Stimulated activated naive CD8-positive, alpha-beta T cell treated with anti-CD3 and anti-CD28 coated beads, Interleukin-15, Interleukin-2, amounts not matched to agents 100 ng/mL and 50 ng/mL, for 24 hours (primary cell): ENCODE measurements at regions not wholly inside any gene's neighbourhood (a gene's known extent, or its start where the extent isn't known, plus 50 kb on each side); places are given as distances from the start of the nearest gene placed in this dataset.

ENCODE experiments used
- H3K27ac Mint-ChIP-seq: one replicate; pipeline ENCODE4 v1.8.0; 2021; ENCODE audit warnings: mild to moderate bottlenecking, mixed read lengths
- H3K27me3 Mint-ChIP-seq: one replicate; pipeline ENCODE4 v1.8.0; 2021; ENCODE audit warnings: mixed read lengths
- H3K36me3 Mint-ChIP-seq: one replicate; pipeline ENCODE4 v1.8.0; 2021; ENCODE audit warnings: low read depth, mixed read lengths
- H3K4me1 Mint-ChIP-seq: one replicate; pipeline ENCODE4 v1.8.0; 2021; ENCODE audit warnings: low read depth, mixed read lengths
- H3K4me3 Mint-ChIP-seq: one replicate; pipeline ENCODE4 v1.8.0; 2021; ENCODE audit warnings: mild to moderate bottlenecking, mixed read lengths
- H3K9me3 Mint-ChIP-seq: one replicate; pipeline ENCODE4 v1.8.0; 2021; ENCODE audit warnings: mixed read lengths

DNA sequence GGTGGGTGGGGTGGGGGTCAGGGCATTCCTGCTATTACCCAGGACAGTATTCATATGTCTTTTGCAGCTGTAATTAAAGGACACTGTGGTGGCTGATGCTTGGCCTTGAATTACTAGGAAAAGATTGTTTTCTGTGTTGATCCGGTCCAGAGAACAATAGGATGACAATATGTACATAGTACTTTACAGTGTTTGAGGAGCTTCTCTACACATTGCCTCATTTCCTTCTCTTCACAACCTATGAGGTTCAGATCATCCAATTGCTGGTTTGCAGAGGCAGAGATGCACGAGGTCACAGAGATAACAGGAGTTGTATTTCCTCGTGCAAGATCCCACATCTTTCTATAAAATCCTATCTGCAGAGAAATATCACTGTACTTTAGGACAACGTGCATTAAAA, 119.5 kb downstream of the LIPG start:
- Mint-ChIP-seq H3K27ac (no peak overlapping the region), H3K36me3 (no peaks in the 10 kb centered on the region), H3K4me3 (no peak overlapping the region), H3K27me3 (peaks cover 11% of the 10 kb centered on the region), H3K9me3 (no peaks in the 10 kb centered on the region), H3K4me1 (no peaks in the 10 kb centered on the region)

- Mint-ChIP-seq H3K4me1 (no peaks in the 10 kb centered on the region), H3K4me3 (no peak overlapping the region), H3K9me3 (no peaks in the 10 kb centered on the region), H3K27ac (no peak overlapping the region), H3K36me3 (no peaks in the 10 kb centered on the region), H3K27me3 (peaks cover 6% of the 10 kb centered on the region)
Measured at GRCh38 chr18:49678440-49678839, 116.6 kb downstream of the LIPG start.

DNA sequence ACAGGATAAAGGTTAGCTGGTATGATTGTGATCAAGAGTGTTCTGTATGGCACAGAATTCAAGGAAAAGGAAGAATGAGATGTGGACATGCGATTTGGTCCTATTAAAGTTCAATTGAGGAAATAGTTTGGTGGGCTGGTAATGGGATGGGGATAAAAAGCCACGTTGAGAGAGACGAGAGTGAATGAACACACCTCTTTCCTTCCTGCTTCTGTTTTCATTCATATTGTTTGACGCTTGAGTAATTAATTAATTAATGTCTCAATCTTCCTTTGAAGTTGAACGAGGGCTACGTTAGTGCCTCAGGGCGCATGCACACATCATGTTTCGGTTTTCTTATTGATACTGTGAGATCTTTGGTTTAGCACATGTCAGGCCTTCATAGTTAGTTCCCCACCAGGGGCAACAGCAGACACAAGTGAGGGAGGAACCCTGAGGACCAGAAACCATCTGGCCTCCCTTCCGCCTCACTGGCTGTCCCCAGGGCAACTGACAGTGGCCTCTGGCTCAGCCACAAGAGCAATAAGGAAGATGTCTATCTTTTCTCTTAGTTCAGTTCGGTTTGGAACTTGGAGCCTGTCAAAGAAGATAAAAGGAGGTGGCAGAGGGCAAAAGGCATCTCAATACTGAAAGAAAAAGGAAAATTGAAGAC, 116.0 kb downstream of the LIPG start:
- Mint-ChIP-seq H3K9me3 (no peaks in the 10 kb centered on the region), H3K36me3 (no peaks in the 10 kb centered on the region), H3K27ac (no peak overlapping the region), H3K27me3 (peaks cover 7% of the 10 kb centered on the region), H3K4me3 (no peak overlapping the region), H3K4me1 (no peaks in the 10 kb centered on the region)

DNA sequence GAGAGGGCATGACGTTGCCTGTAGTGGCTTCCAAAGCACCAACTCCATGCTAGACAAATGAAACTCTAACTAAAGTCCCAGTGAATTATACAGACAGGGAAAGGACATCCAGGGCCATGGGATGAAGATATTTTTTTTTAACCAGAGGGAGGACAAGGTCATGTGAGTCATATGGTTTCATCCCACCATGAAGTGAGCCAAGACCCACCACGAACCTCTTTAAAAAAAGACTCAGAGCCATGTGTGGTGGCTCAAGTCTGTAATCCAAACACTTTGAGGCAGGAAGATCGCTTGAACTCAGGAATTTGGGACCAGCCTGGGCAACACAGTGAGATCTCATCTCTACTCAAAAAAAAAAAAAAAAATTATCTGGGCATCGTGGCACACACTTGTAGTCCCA, 115.2 kb downstream of the LIPG start:
- H3K27ac Mint-ChIP-seq = no peak overlapping the region
- H3K4me3 Mint-ChIP-seq = no peak overlapping the region
- peaks cover 14% of the 10 kb centered on the region for H3K27me3 Mint-ChIP-seq
- no peaks in the 10 kb centered on the region for H3K9me3 Mint-ChIP-seq
- H3K36me3 Mint-ChIP-seq = no peaks in the 10 kb centered on the region
- no peaks in the 10 kb centered on the region for H3K4me1 Mint-ChIP-seq

- H3K9me3 Mint-ChIP-seq = no peaks in the 10 kb centered on the region
- no peak overlapping the region for H3K27ac Mint-ChIP-seq
- H3K4me1 Mint-ChIP-seq = no peaks in the 10 kb centered on the region
- H3K27me3 Mint-ChIP-seq = peaks cover 34% of the 10 kb centered on the region
- no peaks in the 10 kb centered on the region for H3K36me3 Mint-ChIP-seq
- H3K4me3 Mint-ChIP-seq = no peak overlapping the region
Measured at GRCh38 chr18:49673281-49673680, 111.4 kb downstream of the LIPG start.

DNA sequence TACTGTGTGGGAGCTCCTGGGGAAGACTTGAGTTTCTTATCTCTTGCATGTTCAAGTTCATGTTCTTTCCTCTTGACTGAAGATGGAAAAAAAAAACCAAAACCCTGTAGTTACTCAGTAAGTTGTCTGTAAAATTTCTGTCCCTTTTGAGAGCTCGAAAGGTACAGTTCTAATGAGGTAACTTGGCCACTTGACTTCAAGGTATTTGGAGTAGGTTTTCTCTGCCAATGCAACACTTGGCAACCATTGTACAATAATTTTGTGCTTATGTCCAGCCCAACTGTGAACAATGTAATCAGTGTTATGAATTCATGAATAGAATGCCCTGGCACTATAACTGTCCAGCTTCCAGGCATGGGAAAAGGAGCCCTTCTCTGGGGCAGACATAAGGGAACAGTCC, 111.0 kb downstream of the LIPG start:
- H3K9me3 Mint-ChIP-seq = no peaks in the 10 kb centered on the region
- no peak overlapping the region for H3K4me3 Mint-ChIP-seq
- no peaks in the 10 kb centered on the region for H3K36me3 Mint-ChIP-seq
- H3K4me1 Mint-ChIP-seq = no peaks in the 10 kb centered on the region
- H3K27ac Mint-ChIP-seq = no peak overlapping the region
- peaks cover 34% of the 10 kb centered on the region for H3K27me3 Mint-ChIP-seq

- H3K27me3 Mint-ChIP-seq = peaks cover 45% of the 10 kb centered on the region
- no peaks in the 10 kb centered on the region for H3K4me1 Mint-ChIP-seq
- H3K36me3 Mint-ChIP-seq = no peaks in the 10 kb centered on the region
- no peak overlapping the region for H3K27ac Mint-ChIP-seq
- no peaks in the 10 kb centered on the region for H3K9me3 Mint-ChIP-seq
- no peak overlapping the region for H3K4me3 Mint-ChIP-seq
Measured at GRCh38 chr18:49669403-49669802, 107.5 kb downstream of the LIPG start.

DNA sequence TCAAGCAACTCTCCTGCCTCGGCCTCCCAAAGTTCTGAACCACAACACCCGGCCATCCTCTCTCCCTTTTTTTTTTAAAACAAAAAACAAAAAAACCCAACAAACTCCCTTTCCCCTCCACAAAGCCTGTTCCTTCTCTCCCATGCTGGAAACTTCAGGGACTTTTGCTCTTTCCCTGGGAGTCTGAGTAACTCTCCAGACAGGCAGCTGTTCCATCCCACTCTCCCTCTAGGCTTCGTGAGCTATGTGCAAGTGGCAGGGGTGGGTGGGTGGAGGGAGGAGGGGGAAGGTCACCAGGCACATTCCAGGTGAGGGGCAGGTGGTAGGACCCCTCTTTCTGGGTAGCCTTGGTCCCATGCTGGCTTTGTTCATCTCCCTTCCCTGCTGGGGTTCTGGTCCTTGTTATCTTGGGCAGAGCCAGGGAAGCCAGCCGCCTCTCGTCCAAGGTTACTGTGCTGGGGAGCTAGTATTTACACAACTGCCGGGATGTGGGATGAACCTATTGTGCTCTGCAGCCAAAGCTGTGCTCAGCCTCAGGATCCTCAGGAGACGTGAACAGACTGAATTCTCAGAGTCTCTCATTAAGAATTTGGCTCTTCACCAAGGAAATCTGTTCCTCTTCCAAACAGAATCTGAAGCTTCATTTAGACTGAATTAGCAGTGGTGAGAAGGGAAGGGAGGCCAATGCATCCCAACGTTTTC, 106.9 kb downstream of the LIPG start:
- Mint-ChIP-seq H3K9me3 (no peaks in the 10 kb centered on the region), H3K4me1 (no peaks in the 10 kb centered on the region), H3K27me3 (peaks cover 45% of the 10 kb centered on the region), H3K4me3 (no peak overlapping the region), H3K36me3 (no peaks in the 10 kb centered on the region), H3K27ac (no peak overlapping the region)

- Mint-ChIP-seq H3K4me3 (no peak overlapping the region), H3K9me3 (no peaks in the 10 kb centered on the region), H3K27me3 (peaks cover 40% of the 10 kb centered on the region), H3K27ac (no peak overlapping the region), H3K36me3 (no peaks in the 10 kb centered on the region), H3K4me1 (no peaks in the 10 kb centered on the region)
Measured at GRCh38 chr18:49667462-49667861, 105.6 kb downstream of the LIPG start.

DNA sequence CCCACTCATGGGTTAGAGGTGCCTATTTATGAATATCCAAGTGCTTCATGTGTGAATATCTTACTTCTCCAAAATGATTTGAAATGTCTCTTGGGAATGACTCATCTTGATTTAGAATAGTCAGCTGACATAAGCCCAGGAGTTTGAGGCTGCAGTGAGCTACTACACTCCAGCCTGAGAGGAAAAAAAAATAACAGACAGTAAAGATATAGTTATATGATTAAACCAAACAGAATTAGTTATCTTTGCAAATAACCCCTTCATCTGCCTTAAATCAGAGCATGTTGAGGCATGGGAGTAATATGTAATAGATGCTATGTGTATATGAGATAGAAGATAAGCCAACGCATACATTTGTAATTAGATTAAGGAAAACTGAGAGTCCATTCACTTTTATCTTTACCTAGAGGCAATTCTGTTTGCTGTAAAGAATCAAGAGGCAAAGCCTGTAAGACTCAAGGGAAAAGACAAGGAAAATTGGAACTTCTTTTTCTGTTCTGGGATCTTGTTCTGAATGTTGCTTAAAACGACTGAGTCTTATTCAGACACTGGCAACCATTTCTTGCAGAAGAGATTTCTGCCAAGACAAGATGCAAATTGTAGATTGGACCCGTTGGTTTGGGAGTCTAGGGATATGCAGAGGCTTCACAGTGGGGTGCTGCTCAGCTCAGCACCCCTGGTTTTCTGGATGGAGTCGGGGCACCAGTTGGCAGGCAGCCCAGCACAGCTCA, 104.4 kb downstream of the LIPG start:
- no peaks in the 10 kb centered on the region for H3K36me3 Mint-ChIP-seq
- no peaks in the 10 kb centered on the region for H3K4me1 Mint-ChIP-seq
- no peak overlapping the region for H3K27ac Mint-ChIP-seq
- no peaks in the 10 kb centered on the region for H3K9me3 Mint-ChIP-seq
- peaks cover 36% of the 10 kb centered on the region for H3K27me3 Mint-ChIP-seq
- no peak overlapping the region for H3K4me3 Mint-ChIP-seq

DNA sequence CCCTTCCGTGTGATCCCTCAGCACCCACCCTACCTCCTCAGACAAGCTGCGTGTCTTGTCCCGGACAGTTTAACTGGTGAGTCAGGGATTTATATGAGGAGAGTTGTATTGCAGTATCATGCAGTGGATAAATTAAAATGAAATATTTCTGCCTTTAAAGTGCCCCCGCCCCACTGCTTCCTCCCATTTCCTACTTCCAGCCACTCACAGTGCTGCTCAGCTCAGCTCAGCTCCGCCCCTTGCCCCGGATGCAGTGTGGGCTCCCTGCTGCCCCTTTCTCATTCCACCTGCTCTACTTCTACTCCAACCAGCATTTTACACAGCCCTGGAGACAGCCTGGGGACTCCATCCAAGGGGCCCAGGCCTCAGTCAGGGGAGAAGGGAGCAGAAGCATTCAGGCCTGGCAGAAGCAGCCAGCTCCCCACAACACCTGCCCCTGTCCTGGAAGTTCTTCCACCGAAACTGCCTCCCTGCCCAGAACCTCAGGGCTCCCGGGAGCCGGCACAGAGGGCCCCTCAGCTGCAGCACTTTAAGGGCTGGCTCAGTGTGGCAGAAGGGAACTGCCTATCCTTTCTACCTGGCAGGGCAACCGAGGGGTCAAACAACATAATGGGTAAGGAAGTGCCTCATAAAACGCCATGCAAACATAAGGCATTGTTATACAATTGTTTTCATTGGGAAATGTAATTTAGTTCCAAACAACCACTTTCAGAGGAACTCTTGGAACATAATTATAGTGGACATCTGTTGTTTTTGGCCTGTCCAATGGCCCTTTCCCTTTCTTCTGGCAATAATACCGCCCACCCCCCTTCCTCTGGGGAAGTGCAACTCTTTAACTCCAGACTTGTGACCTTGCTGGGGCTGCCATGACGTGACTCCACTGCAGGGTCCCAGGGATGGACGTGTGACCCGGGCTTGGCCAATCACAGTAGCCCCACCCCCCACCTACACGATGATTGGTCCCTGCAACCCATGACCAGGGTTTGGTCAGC, 102.3 kb downstream of the LIPG start:
- Mint-ChIP-seq H3K9me3 (no peaks in the 10 kb centered on the region), H3K36me3 (no peaks in the 10 kb centered on the region), H3K27ac (no peak overlapping the region), H3K4me3 (no peak overlapping the region), H3K27me3 (peaks cover 21% of the 10 kb centered on the region), H3K4me1 (no peaks in the 10 kb centered on the region)

DNA sequence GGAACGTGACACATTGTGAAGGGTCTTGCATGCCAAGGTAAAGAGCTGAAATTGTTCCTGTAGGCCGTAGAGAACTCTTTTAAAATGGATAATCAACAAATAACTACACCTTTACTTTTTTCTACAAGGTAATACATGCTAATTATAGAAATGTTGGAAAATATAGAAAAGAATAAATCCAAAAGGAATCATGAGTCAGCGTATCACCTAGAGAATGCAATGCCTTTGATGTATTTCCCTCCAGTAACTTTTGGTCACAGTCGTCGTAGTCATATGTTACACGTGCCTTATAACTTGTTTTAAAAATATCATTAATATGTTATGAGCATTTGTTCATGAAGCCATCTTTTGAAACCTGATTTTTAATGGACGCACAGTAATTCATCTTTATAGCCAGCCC, 100.6 kb downstream of the LIPG start:
- Mint-ChIP-seq H3K4me1 (no peaks in the 10 kb centered on the region), H3K4me3 (no peak overlapping the region), H3K27me3 (peaks cover 13% of the 10 kb centered on the region), H3K27ac (no peak overlapping the region), H3K9me3 (no peaks in the 10 kb centered on the region), H3K36me3 (no peaks in the 10 kb centered on the region)

DNA sequence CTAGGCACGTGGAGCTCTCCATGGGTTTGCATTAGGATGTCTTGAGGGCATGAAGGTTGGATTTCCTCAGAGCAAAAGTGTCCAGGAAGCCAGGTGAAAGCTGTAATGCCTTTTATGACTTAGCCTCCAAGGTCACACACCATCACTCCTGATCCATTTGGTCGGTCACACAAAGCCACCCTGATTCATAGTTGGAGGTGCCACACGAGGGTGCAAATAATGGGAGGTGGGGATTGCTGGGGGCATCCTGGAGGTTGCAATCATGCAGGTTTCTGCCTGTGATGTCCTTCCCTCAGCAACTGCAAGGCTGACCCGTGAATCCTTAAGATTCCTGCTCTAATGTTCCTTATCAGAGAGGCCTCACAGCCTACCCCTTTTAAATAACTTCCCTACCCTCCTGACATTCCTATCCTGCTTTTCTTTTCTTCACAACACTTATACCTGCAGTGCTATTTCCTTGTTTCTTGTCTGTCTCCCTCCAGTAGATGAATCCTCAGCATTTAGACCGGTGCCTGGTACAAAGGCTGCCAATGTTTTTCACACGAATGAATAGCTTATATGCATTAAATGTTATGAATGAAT, 97.1 kb downstream of the LIPG start:
- Mint-ChIP-seq H3K27ac (no peak overlapping the region), H3K27me3 (no peaks in the 10 kb centered on the region), H3K9me3 (no peaks in the 10 kb centered on the region), H3K36me3 (no peaks in the 10 kb centered on the region), H3K4me1 (no peaks in the 10 kb centered on the region), H3K4me3 (no peak overlapping the region)

DNA sequence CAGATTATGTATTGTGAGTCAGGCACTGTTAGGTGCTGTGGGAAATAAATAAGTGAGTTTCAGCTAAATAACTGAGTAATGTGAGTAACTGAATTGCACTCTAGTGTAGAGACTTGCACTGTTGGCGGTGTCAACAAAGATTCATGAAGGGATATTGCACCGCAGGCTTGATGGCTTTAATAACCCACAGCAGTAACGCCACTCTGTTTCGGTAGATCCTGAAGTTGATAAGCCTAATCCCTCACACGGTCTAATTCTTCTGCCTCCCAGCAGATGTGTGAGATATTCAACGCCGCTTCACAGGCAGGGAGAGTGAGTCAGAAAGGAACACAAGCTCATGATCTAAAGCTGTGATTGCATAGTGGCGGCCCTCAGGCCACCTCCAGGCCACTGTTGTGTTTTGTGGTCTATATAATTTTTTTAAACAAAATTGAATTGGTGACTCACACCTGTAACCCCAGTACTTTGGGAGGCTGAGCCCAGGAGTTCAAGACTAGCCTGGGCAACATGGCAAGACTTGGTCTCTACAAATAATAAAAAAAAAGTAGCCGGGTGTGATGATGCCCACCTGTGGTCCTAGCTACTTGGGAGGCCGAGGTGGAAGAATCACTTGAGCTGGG, 94.3 kb downstream of the LIPG start:
- Mint-ChIP-seq H3K27me3 (no peaks in the 10 kb centered on the region), H3K4me3 (no peak overlapping the region), H3K36me3 (no peaks in the 10 kb centered on the region), H3K4me1 (no peaks in the 10 kb centered on the region), H3K9me3 (no peaks in the 10 kb centered on the region), H3K27ac (no peak overlapping the region)
